GM21529 (cell line): ENCODE measurements at regions not wholly inside any gene's neighbourhood (a gene's known extent, or its start where the extent isn't known, plus 50 kb on each side); places are given as distances from the start of the nearest gene placed in this dataset.

Experiments used
- ATAC-seq: cut with Tn5 transposase; IDR thresholded peaks from one replicate; pipeline ENCODE4 v1.9.1; 2021; ENCODE audit not compliant: unreplicated experiment

DNA sequence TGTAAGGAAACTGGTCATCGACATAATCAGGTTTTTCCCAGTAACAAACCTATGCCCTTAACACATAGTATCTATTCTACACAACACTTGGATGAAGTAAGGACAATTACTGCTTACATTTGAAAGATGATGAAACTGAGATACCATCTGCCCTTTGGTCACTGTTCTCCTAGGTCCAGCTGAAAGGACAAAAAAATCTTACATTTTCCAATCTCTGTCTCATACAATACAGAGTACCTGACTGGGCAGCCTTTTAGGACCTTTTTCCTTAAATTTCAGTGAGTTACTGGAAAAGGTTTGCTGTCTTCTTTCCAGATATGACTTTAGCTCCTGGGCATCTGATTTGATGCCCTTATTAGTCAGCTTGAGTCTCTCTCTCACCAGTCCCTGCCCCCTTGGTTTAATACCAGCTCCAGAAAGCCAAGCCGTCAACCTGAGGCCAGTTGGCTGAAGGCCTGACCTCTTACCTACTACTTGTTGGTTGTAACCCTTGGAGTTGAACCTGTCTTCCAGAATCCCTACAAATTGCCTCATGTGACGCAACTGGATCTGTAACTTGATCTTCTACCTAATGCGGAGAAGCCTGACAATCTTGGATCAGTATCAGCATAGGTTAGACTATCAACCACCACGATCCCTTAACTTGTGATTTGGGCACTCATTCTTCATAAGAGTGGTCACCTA is 355.3 kb upstream of the ZNF385D start:
- no peak for ATAC-seq

DNA sequence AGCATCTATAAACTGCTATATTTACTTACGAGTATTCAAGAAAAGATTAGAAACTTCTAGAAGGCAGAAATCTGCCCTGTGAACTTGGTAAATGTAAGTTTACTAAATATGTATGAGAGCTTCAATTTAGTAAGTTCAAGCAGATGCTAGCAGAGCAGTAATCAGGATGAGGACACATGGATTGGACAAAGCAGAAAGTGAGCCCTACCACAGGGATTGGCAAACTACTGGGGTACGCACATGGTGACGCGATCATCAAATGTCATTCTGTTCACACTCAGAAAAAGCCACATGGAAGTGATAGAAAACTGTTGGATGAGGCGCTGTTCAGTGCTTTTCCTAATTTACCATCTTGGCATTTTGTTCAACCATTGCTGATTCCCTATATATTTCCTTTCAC is 360.2 kb upstream of the ZNF385D start:
- ATAC-seq = no peak

DNA sequence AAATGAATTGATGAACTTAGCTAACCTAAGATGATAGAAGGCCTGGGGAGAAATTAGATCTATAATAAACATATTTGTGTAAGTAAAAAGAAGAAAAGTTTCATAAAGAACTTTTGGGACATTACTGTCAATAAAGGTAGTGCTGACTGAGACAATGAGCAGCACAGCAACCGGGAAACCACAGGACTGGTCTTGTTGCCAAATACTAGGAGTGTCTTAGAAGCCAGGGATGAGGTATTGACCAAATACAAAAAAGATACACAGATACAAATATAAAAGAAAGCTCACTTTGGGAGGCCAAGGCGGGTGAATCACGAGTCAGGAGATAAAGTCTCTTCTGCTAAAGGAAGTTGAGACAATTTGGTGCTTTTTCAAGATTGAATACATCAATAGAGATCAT is 362.4 kb upstream of the ZNF385D start:
- no peak for ATAC-seq

DNA sequence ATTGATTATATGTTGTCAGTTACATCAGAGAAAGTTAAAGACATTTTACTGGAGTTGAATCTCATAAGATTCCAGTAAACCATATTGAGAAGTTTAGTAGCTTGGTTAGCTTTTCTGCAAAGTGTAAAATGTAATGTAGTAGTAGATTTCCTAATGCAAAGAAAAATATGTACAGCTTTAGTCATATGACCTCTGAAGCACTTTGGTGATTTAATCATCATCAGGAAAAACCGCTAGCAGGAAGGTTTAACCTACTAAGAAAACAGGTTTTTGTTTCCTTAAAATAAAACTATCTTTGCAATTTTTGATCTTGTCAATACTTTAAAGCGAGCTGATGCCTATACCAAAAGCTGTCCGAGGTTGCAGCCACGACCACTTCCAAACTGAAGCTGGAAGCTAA is 364.6 kb upstream of the ZNF385D start:
- no peak for ATAC-seq

DNA sequence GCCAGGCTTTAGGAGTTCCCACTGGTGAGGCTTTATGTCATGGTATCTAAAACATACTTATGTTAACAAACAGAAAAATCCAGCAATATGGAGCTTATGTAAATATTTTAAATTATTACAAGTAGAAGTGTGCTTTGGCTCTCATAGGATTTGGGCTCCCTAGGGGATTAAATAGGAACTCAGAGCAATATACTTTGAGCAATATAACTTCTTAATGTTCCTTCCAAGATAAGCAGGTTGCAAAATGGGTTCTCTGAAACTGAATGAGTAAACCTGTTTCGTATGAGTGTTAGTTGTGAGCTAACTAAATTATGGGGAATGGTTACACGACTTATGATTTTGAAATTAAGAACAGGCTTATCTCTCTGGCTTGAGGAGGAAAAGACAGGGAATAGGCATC is 366.1 kb upstream of the ZNF385D start:
- no peak for ATAC-seq

DNA sequence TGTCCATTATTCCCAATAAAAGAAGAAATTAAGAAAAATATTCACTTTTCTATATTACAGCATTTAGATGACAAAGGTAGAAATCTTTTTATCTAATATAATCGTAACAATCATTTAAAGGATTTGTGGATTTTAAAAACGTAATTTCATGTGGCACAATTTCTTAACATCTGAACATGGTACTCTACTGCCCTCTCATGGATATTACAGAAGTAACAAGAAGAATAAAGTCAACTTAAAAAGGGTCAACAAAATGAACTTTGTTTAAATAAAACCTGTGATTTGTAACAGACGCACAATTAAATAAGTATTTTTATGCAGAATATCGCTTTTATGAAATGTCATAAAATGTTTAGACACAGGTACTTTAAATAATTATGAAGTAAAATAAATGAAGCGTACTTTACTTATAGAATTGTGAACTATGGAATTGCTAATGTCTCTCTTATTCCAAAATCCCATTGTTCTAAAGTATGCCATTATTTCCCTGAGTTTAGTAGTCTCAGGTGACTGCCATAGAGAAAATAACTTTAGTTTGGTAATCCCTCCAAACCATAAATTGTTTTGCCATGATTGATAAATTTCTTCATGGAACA is 366.8 kb upstream of the ZNF385D start:
- no peak for ATAC-seq

DNA sequence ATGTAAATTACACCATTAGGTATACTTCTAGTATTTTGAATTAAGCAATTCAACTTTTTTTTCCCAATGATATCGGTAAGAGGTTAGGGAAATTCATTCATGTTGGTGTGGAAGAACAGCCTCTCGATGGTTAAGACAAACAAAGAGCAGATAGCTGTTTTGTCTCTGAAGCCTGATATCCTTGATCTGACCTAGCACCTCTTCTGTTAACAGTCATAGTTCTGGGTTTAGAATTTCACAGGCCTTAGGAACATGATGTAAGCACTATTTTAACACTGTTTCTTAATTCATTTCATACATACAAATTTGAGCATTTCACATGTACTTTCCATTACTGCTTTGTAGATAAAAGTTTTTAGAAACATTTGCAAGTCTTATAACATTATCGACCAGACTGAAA is 367.5 kb upstream of the ZNF385D start:
- no peak for ATAC-seq

DNA sequence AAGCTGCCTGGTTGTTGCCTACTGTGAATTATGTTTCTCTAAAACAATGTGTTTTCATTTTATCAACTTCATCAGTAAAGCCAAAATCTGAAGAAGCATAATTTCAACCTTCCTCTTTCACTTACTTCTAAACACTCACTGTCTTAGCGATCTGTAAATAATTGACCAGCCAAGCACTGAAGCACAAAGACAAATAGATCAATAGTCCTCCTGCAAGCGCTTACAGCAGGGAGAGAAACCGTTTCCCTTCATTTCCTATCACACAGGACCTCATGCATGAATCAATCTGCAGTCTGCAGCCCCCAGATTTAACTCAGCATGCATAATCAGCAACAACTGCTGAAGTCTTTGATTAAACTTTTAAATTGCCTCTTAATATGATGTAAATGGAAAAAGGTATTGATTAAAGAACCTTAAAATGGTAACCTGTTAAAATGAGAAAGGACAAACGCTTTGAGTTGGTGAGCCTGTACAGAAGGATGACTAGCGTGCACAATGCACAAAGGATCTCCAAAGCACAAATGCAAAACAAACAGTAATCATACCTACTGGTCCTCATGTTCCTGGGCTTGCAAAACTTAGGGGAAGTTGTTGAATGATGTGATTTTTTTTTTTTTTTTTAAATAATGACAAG is 370.2 kb upstream of the ZNF385D start:
- ATAC-seq = peak; percentile 70

DNA sequence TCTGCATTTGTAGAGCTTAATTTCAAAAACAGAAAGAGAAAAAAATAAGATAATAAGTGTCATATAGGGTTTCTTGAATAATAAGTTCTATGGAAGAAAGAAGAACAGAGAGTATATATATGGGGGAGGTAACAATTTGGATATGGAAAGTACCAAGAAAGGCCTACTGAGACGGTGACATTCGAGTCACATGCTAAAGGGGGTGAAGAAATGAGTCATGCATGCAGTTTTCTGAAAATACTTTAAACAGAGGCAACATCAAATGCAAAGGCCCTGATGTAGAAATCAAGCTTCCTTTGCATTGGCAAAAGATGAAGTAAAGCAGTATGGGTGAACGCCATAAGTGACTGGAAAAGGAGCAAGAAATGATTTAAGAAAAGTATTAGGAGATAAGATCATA is 371.6 kb upstream of the ZNF385D start:
- peak; percentile 70 for ATAC-seq

DNA sequence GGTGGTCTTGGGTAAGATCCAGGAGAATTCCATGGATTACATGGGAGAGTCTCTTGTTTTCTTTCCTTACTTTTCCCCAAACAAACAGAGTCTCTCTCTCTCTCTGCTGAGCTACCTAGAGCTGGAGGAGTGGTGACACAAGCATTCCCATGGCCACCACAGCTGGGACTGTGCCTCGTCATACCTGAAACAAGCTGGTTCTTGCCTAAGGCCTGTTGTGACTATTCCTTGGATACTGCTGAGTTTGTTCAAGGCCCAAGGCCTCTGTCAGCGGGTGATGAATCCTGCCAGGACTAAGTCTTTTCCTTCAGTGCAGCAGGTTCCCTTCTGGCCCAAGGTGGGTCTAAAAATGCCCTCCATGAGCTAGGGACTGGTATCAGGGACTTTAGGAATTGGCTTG is 378.1 kb upstream of the ZNF385D start:
- ATAC-seq = no peak

DNA sequence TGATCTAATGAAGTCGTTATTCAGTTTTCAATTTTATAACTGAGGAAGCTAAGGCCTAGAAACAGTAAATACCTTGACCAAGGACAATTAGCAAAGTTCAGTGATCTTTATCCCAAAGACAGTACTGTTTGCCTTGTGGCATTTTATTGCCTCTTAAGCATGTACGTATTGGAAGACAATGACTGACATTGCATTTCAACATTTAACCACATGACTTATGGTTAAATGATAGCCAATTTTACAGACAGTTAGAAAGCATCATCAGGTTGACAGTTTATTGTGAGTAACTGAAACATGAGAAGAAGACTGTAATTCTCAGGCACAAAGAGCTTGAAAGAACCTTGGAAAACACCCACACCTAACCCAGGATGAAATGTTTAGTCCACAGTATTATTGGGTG is 390.8 kb upstream of the ZNF385D start:
- ATAC-seq = no peak

DNA sequence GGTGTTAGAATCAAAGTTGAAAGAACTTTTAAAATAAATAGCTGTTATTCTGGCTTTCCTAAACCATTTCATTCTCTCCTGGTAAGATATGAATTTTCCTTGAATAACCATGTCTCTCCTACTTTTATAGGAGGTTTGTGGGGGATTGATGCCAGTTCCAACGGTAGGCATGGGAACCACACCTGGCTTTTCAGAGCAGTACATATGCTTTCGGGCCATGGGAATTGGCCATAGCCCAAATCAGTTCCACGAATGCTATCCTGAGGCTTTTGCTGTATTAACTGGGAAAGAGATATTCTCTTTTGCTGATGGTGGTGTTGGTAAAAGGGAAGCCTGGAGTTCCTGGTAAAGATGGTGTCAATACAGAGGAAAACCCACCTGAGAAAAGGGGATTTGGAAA is 396.2 kb upstream of the ZNF385D start:
- ATAC-seq = no peak

DNA sequence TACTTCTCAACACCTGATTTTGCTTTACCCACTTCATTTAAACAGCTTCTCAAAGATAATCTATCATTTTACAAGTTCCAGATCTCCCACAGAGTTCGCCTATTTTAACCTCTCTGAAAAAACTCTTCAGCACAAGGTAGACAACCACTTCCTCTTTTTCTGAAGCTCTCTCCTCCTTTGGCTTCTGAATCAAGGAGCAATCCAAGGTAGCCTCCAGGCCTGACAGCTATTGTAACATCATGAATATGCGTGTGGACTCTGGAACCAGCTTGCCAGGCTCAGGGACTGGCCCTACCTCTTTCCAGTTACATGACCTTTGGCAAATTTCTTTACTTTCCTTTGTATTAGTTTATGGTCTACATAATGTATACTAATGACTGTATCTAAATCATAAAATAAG is 405.9 kb upstream of the ZNF385D start:
- ATAC-seq = peak; percentile 51

DNA sequence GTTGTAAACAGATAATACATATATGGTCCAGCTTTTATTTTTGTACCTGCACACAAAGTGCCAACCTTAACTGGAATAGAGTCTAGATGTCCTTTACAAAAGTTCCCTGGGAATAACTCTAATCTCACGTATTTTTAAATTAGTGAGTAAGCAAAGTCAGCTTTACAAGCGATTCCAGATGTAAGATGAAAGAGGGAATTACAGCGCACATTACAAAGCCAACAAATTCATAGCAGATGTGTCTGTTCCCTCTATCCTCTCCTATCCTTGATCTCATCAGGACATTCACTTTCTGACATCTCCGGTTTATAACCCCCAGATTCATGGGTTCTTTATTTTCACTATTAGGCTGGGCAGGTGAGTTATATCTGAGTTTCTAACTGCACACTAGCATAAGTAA is 406.8 kb upstream of the ZNF385D start:
- ATAC-seq = no peak

DNA sequence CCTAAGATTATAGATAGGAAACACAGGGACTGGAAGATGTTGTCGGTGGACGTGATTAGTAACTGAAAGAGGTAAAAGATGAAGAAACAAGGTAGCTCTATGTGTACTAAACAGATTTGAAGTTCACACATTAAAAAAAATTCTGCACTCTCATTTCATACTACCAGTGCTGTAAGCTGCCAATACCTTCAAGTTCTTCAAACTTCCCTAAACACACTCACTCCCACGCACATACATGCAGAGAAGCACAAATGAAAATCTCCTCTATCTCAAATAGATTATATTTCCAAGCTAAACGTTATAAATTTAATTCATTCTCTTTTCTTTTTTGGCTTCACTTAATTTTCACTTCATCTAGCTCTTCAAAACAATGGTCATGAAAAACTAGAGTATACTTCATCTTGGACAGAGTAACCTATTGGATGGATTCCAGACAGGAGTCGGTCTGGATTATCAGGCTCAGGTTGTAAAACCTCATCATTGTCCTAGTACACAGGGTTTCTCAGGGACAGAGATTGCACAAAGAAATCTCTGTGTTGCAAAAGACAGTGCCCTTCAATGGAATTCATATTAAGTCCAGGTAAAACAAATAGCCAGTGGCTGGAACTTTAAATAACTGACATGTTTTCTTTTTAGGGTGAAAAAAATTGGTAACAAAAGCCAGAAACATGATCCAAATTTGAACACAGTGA is 408.1 kb upstream of the ZNF385D start:
- no peak for ATAC-seq

DNA sequence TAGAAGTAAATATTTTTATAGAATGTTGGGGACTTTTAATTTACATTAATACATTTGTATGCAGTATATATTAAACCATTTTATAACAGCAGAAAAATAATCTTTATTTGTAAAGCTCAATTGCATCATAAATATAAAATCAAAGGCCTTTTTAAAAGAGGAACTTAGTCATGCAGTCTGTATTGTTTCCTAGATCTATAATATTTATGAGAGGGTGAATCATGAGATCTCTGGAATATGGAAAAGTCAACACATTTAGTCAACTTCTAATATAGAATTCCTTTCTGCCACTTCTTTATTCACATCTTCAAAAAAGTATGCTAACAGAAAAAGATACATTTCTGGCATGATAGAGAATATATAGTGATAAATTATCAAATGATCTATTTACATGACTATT is 410.3 kb upstream of the ZNF385D start:
- no peak for ATAC-seq

DNA sequence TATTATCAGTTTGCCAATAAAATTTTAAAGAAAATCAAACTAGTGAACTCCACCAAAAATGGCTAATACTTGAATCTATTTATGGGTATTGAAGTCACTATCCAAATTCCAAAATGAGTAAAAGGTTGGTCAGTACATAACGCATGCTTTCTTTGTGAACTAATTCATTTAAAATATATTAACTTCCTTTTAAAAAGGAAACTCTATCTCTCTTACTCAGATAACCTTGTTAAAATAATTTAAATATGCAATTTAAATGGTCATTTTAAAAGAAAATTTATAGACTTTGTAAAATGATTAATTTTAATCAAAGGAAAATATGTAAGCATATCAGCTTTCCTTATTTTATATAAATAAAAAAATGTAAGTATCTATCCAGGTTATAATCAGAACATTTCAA is 419.4 kb upstream of the ZNF385D start:
- ATAC-seq = no peak

DNA sequence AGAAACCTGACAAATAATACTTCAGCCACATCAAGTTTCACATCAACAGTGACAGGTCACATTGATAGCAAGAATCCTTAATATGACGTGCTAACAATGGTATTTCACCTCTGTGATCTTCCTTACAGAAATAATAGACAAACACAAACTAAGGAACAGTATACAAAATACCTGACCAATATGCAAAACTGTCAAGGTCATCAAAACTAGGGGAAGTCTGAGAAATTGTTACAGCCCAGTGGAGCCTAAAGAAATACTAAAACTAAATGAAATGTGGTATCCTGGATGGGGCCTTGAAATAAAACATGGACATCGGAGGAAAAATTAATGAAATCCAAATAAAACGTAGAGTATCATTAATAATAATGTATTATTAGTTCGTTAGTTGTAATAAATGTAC is 422.0 kb upstream of the ZNF385D start:
- no peak for ATAC-seq

DNA sequence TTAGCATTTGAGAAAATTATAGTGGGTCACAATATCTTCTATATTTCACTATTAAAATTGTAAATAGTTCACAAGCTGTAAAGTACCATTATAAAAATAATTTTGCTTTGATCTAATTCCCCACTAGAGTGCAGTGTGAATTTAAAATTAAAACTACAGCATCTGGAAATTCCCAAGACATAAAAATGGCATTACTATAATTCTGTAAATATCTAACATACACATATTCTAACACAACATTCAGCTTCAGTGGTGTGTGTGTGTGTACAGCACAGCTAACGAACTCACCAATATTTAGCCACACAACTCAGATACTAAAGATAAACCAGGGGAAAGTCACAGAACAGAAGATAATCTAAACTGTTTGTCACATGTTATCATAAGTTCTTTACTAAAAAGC is 424.9 kb upstream of the ZNF385D start:
- no peak for ATAC-seq

DNA sequence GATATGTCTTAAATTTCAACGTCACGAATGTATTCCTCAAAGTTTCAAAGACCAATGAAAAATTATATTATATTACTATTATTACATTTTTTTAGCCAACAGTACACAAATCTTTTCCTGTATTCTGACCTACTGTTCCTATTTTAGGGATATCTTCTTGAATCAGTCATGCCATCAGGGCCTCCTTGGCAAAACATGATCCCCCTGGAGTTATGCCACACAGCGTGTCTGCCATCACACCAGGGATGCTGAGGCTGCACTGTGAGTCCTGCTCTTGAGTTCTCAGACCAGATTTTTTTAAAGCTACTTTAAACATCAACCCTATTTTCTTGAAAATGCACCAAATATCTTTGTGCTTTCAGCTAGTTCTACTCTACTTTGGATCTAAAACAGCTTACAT is 425.9 kb upstream of the ZNF385D start:
- no peak for ATAC-seq

DNA sequence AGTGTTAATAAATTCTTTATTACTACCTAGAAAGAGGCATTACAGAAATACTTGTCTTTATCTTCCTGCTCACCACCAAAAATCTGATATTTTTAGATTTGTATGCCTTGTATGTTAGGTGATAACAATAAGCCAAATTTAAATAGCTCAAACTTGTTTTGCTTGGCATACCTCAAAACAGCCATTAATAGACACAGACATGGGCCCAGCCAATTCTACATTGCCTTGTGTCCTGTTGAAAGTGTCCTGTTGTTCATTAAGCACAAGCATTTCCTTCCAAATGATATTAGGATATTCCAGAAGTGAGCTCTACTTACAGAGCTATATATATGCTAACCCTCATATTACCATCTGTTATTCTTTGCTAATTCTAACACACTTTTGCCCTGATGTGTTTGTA is 438.6 kb upstream of the ZNF385D start:
- no peak for ATAC-seq

DNA sequence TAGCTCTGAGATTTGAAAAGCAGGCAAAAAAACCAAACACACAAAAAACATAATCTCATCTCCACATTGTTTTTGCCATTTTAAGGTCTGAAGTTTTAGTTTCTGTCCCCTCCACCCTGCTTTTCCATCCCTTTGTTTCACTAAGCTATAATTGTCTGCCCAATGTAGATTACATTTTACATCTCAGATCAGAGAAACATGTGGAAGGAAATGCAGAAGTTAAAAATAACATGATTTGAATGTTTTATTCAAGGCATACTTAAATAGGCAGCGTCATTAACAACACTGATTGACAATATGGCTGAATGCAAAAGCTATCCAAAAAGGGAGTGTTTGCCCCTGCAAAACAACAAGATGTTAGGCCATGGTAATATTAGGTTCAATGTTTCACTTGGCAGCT is 448.1 kb upstream of the ZNF385D start:
- ATAC-seq = no peak
